A549 (cell line): ENCODE measurements at regions not wholly inside any gene's neighbourhood (a gene's known extent, or its start where the extent isn't known, plus 50 kb on each side); places are given as distances from the start of the nearest gene placed in this dataset.

Experiments
- ATAC-seq, 2 experiments: fragments of 200-7000 bp in 1 of 2; fragments of >200 bp in 1 of 2; cut with Nextera tagmentation in 1 of 2; cut with Tn5 transposase in 1 of 2; 3 replicates each; pipeline versions ENCODE4 v1.8.0 to v1.9.1; 2018 to 2020; ENCODE audit warnings: mild to moderate bottlenecking in 1 of 2, moderate library complexity in 1 of 2
- CTCF ChIA-PET: fragments of 300-600 bp; sonication (Branson Sonifier 250); formaldehyde crosslinking; extraction: SDS; loops from one replicate; lab custom pipeline; 2021; ENCODE audit warnings: antibody characterized with exemption, inconsistent platforms; lab: Yijun Ruan, JAX
- POLR2A ChIA-PET: fragments of 350-600 bp; formaldehyde crosslinking; extraction: SDS; loops from one replicate; lab custom pipeline; 2021; ENCODE audit warnings: antibody characterized with exemption, inconsistent platforms; lab: Yijun Ruan, JAX
- DNase-seq, 2 experiments: peaks; one replicate each; pipeline versions ENCODE4 v3.0.0 to v3.0.0-alpha.2; 2011 to 2016; ENCODE audit warnings: low read depth in 1 of 2, low spot score in 1 of 2
- FAIRE-seq: peaks from 2 replicates; lab custom pipeline; 2011; peaks lifted over from hg19 to GRCh38; lab: Jason Lieb, UNC
- H3K27ac ChIP-seq, 2 experiments: fragments of >200 bp; sonication (Bioruptor Twin); formaldehyde crosslinking; 3 replicates each; pipeline ENCODE4 v1.5.1; 2016 to 2017
- H3K4me1 ChIP-seq: fragments of >200 bp; sonication (Bioruptor Twin); formaldehyde crosslinking; 3 replicates; pipeline ENCODE4 v1.6.1; 2016
- H3K4me2 ChIP-seq: fragments of >200 bp; sonication (Bioruptor Twin); formaldehyde crosslinking; 3 replicates; pipeline ENCODE4 v1.6.1; 2016
- H3K4me3 ChIP-seq: fragments of >200 bp; sonication (Bioruptor Twin); formaldehyde crosslinking; 3 replicates; pipeline ENCODE4 v1.5.1; 2016
- H3K9me3 ChIP-seq: fragments of >200 bp; sonication (Bioruptor Twin); formaldehyde crosslinking; 3 replicates; pipeline ENCODE4 v1.6.1; 2016
- CBX2 ChIP-seq: fragments of 200-600 bp; sonication (generic); IDR thresholded peaks from 2 replicates; pipeline ENCODE4 v1.6.1; 2016; ENCODE audit warnings: low read depth, mild to moderate bottlenecking, borderline replicate concordance
- CBX8 ChIP-seq: fragments of 200-600 bp; sonication (generic); IDR thresholded peaks from 2 replicates; pipeline ENCODE4 v1.6.1; 2016
- CHD2 ChIP-seq: fragments of 150-350 bp; IDR thresholded peaks from 2 replicates; pipeline ENCODE4 v1.6.1; 2014; ENCODE audit warnings: low read length; ENCODE audit not compliant: partially characterized antibody
- CHD4 ChIP-seq: fragments of 200-600 bp; sonication (generic); IDR thresholded peaks from 2 replicates; pipeline ENCODE4 v1.6.1; 2016; ENCODE audit warnings: antibody characterized with exemption, mild to moderate bottlenecking, borderline replicate concordance
- E2F6 ChIP-seq: IDR thresholded peaks from 2 replicates; pipeline ENCODE4 v1.6.1; 2012; ENCODE audit warnings: low read depth, borderline replicate concordance
- FOSL2 ChIP-seq, 2 experiments: fragments of 450-650 bp in 1 of 2; fragments of >200 bp in 1 of 2; sonication (Bioruptor Twin) in 1 of 2; formaldehyde crosslinking; IDR thresholded peaks; 2 replicates each; pipeline versions ENCODE4 v1.5.0 to v1.6.1; 2016 to 2020; ENCODE audit warnings: mild to moderate bottlenecking in 1 of 2, moderate library complexity in 1 of 2
- FOXS1 ChIP-seq: fragments of 250-450 bp; sonication (Bioruptor Pico); IDR thresholded peaks from 2 replicates; pipeline ENCODE4 v1.5.0; 2020; ENCODE audit warnings: mild to moderate bottlenecking, moderate library complexity
- HDAC2 ChIP-seq: fragments of 200-600 bp; sonication (generic); IDR thresholded peaks from 2 replicates; pipeline ENCODE4 v1.6.1; 2016
- HES2 ChIP-seq: fragments of >200 bp; sonication (Bioruptor Twin); formaldehyde crosslinking; IDR thresholded peaks from 2 replicates; pipeline ENCODE4 v1.6.1; 2016
- HOXB13 ChIP-seq: fragments of 250-450 bp; sonication (Bioruptor Pico); IDR thresholded peaks from 2 replicates; pipeline ENCODE4 v1.5.0; 2020; ENCODE audit warnings: low read depth, mild to moderate bottlenecking, moderate library complexity
- KDM1A ChIP-seq: fragments of 200-600 bp; sonication (generic); IDR thresholded peaks from 2 replicates; pipeline ENCODE4 v1.6.1; 2016; ENCODE audit warnings: low read depth, mild to moderate bottlenecking
- KDM5A ChIP-seq: fragments of 200-600 bp; sonication (generic); IDR thresholded peaks from 2 replicates; pipeline ENCODE4 v1.6.1; 2016; ENCODE audit warnings: antibody characterized with exemption, mild to moderate bottlenecking
- NPAS2 ChIP-seq: fragments of 250-450 bp; sonication (Bioruptor Pico); IDR thresholded peaks from 2 replicates; pipeline ENCODE4 v1.8.0; 2022; ENCODE audit warnings: mild to moderate bottlenecking, moderate library complexity, borderline replicate concordance
- NR3C1 ChIP-seq: fragments of >200 bp; sonication (Bioruptor Twin); formaldehyde crosslinking; IDR thresholded peaks from 3 replicates; pipeline ENCODE4 v1.6.1; 2017
- PHF8 ChIP-seq: fragments of 200-600 bp; sonication (generic); IDR thresholded peaks from 2 replicates; pipeline ENCODE4 v1.6.1; 2016; ENCODE audit warnings: low read depth, mild to moderate bottlenecking, antibody characterized with exemption, moderate library complexity, borderline replicate concordance
- POLR2AphosphoS2 ChIP-seq: conservative IDR thresholded peaks from 2 replicates; pipeline ENCODE4 v1.6.1; 2012; ENCODE audit warnings: low read length, improper control_type of control experiment, inconsistent platforms
- RARB ChIP-seq: fragments of 250-450 bp; sonication (Bioruptor Pico); IDR thresholded peaks from 2 replicates; pipeline ENCODE4 v1.8.0; 2021; ENCODE audit warnings: mild to moderate bottlenecking, moderate library complexity
- RCOR1 ChIP-seq: fragments of 150-350 bp; IDR thresholded peaks from 2 replicates; pipeline ENCODE4 v1.6.1; 2014; ENCODE audit warnings: antibody characterized with exemption, low read length, low read depth
- RNF2 ChIP-seq: fragments of 200-600 bp; sonication (generic); IDR thresholded peaks from 2 replicates; pipeline ENCODE4 v1.6.1; 2016; ENCODE audit warnings: low read depth, mild to moderate bottlenecking, antibody characterized with exemption, moderate library complexity, borderline replicate concordance
- TP53 ChIP-seq: fragments of 250-450 bp; sonication (Bioruptor Pico); IDR thresholded peaks from 2 replicates; pipeline ENCODE4 v1.5.0; 2021; ENCODE audit warnings: mild to moderate bottlenecking, moderate library complexity
- WGBS: methylation state at CpG from one replicate; pipeline ENCODE4 v1.1.6; 2017; ENCODE audit errors: missing lambda C conversion rate; 5-methylcytosine and 5-hydroxymethylcytosine counted together
- TF ChIP-seq, protein P1 (sequence below): fragments of 200-600 bp; sonication (generic); IDR thresholded peaks from 2 replicates; pipeline ENCODE4 v1.6.1; 2016; ENCODE audit warnings: antibody characterized with exemption, mild to moderate bottlenecking, moderate library complexity
- TF ChIP-seq, protein P2 (sequence below): IDR thresholded peaks from 2 replicates; pipeline ENCODE4 v1.6.1; 2012

DNA sequence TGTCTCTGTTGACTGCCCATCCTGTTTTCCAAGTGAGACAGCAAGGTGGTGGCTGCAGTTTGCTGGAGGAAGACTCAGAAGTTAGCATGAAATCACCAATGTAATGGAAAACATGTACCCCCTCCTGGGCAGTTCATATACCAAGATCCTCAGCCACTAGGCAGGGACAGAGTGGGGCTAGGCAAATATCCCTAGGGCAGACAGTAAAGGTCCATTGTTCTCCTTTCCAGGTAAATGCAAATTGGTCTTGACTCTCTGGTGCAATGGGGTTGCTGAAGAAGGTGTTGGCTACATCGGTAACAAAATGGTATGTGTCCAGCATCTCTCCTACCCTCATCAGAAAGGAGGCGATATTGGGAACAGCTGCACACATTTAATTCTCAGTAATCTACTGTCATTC lies 233.6 kb upstream of the SOX4 start:
- no peak overlapping the region for H3K4me3 ChIP-seq
- H3K4me2 ChIP-seq, result no peak overlapping the region
- FAIRE-seq, result no peak
- H3K9me3 ChIP-seq, result no peaks in the 10 kb centered on the region
- no peak for ATAC-seq
- no peaks in the 10 kb centered on the region for H3K4me1 ChIP-seq
- H3K27ac ChIP-seq, result no peak overlapping the region
- ChIA-PET POLR2A (no interaction called here), CTCF (no interaction called here)
- no peak for TF ChIP-seq E2F6
- no peak for TF ChIP-seq FOSL2 (IDR thresholded peaks at IDR 0.05)
- no peak for TF ChIP-seq FOSL2 (CRISPR knock-in tag; IDR thresholded peaks at IDR 0.05)
- no peak for TF ChIP-seq TP53 (CRISPR knock-in tag)
- no peak for TF ChIP-seq RARB (CRISPR knock-in tag)
- TF ChIP-seq HES2, result no peak
- 90% methylated on average over 2 of the region's 2 CpGs for WGBS
- DNase-seq, result no peak

- no peak for DNase-seq
- TF ChIP-seq CHD4, result no peak
- TF ChIP-seq PHF8, result no peak
- TF ChIP-seq RARB (CRISPR knock-in tag), result no peak
- TF ChIP-seq CBX8, result no peak
- TF ChIP-seq CHD2, result no peak
- TF ChIP-seq, protein P1, sequence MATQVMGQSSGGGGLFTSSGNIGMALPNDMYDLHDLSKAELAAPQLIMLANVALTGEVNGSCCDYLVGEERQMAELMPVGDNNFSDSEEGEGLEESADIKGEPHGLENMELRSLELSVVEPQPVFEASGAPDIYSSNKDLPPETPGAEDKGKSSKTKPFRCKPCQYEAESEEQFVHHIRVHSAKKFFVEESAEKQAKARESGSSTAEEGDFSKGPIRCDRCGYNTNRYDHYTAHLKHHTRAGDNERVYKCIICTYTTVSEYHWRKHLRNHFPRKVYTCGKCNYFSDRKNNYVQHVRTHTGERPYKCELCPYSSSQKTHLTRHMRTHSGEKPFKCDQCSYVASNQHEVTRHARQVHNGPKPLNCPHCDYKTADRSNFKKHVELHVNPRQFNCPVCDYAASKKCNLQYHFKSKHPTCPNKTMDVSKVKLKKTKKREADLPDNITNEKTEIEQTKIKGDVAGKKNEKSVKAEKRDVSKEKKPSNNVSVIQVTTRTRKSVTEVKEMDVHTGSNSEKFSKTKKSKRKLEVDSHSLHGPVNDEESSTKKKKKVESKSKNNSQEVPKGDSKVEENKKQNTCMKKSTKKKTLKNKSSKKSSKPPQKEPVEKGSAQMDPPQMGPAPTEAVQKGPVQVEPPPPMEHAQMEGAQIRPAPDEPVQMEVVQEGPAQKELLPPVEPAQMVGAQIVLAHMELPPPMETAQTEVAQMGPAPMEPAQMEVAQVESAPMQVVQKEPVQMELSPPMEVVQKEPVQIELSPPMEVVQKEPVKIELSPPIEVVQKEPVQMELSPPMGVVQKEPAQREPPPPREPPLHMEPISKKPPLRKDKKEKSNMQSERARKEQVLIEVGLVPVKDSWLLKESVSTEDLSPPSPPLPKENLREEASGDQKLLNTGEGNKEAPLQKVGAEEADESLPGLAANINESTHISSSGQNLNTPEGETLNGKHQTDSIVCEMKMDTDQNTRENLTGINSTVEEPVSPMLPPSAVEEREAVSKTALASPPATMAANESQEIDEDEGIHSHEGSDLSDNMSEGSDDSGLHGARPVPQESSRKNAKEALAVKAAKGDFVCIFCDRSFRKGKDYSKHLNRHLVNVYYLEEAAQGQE, result no peak
- TF ChIP-seq TP53 (CRISPR knock-in tag), result no peak
- no peak for TF ChIP-seq NR3C1
- no peak for TF ChIP-seq NPAS2
- no peak for TF ChIP-seq KDM5A
- TF ChIP-seq FOXS1 (CRISPR knock-in tag), result no peak
- no peak for TF ChIP-seq HDAC2
- no peak for TF ChIP-seq HES2
- no peak for TF ChIP-seq HOXB13 (CRISPR knock-in tag)
- no peak for TF ChIP-seq FOSL2 (IDR thresholded peaks at IDR 0.05)
- TF ChIP-seq FOSL2 (CRISPR knock-in tag; IDR thresholded peaks at IDR 0.05), result no peak
- no peak for TF ChIP-seq RNF2
- TF ChIP-seq CBX2, result no peak
- no peak for TF ChIP-seq KDM1A
- TF ChIP-seq, all 56 proteins: peak for 0
- CTCF ChIA-PET, result no interaction called here
- H3K9me3 ChIP-seq, result no peaks in the 10 kb centered on the region
- WGBS, result 94% methylated on average over 6 of the region's 6 CpGs
- no peak for ATAC-seq
- no peak overlapping the region for H3K4me2 ChIP-seq
- no peak for FAIRE-seq
- no peak overlapping the region for H3K4me3 ChIP-seq
- POLR2A ChIA-PET, result no interaction called here
- H3K27ac ChIP-seq, result no peak overlapping the region
- H3K4me1 ChIP-seq, result no peaks in the 10 kb centered on the region
Observed at GRCh38 chr6:21360336-21360735, 233.2 kb upstream of the SOX4 start.

GRCh38 chr6:21367148-21367547 lies 226.4 kb upstream of the SOX4 start:
- DNase-seq (no peak), FAIRE-seq (no peak), ATAC-seq (no peak)
- no peak overlapping the region for H3K4me3 ChIP-seq
- H3K27ac ChIP-seq, result no peak overlapping the region
- TF ChIP-seq HOXB13 (CRISPR knock-in tag), result no peak
- no peak for TF ChIP-seq CBX8
- TF ChIP-seq HDAC2, result no peak
- TF ChIP-seq, protein P2, sequence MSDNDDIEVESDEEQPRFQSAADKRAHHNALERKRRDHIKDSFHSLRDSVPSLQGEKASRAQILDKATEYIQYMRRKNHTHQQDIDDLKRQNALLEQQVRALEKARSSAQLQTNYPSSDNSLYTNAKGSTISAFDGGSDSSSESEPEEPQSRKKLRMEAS, result no peak
- no peak for TF ChIP-seq KDM5A
- TF ChIP-seq RCOR1, result no peak
- no peak for TF ChIP-seq POLR2AphosphoS2
- H3K4me2 ChIP-seq, result no peak overlapping the region
- peaks cover 10% of the 10 kb centered on the region for H3K4me1 ChIP-seq
- CTCF ChIA-PET, result interaction anchor here (0.5 kb wide), 1 partner anchor 117 kb away, joined by 5 read pairs; no protein-coding TSS in a partner anchor
- POLR2A ChIA-PET, result no interaction called here
- H3K9me3 ChIP-seq, result no peaks in the 10 kb centered on the region
- WGBS, result 88% methylated on average over 4 of the region's 4 CpGs
